GM13977 (cell line): ENCODE measurements at regions not wholly inside any gene's neighbourhood (a gene's known extent, or its start where the extent isn't known, plus 50 kb on each side); places are given as distances from the start of the nearest gene placed in this dataset.
"Not testable (repeated sequence)": the region's sequence is repeated elsewhere in the genome, so short reads cannot be mapped to it uniquely, and the experiment has no call there.

Experiments
- DNase-seq: peaks from one replicate; pipeline ENCODE4 v3.0.0; 2012; ENCODE audit warnings: low spot score
- in situ Hi-C: fragments of 300-500 bp; cut with MboI; formaldehyde crosslinking; loops from one replicate; pipeline ENCODE4 v1.12.0; 2022; ENCODE audit warnings: low sequenced_read_pairs, low pct_unique_long_range_greater_than_20kb, mixed read lengths, inconsistent platforms; ENCODE audit not compliant: unreplicated experiment
- TF ChIP-seq, protein P1 (sequence below): IDR thresholded peaks from 2 replicates; pipeline ENCODE4 v1.5.1; 2012; ENCODE audit warnings: mild to moderate bottlenecking, control low read depth; ENCODE audit not compliant: insufficient read depth; ENCODE audit errors: extremely low read depth, missing control alignments

DNA sequence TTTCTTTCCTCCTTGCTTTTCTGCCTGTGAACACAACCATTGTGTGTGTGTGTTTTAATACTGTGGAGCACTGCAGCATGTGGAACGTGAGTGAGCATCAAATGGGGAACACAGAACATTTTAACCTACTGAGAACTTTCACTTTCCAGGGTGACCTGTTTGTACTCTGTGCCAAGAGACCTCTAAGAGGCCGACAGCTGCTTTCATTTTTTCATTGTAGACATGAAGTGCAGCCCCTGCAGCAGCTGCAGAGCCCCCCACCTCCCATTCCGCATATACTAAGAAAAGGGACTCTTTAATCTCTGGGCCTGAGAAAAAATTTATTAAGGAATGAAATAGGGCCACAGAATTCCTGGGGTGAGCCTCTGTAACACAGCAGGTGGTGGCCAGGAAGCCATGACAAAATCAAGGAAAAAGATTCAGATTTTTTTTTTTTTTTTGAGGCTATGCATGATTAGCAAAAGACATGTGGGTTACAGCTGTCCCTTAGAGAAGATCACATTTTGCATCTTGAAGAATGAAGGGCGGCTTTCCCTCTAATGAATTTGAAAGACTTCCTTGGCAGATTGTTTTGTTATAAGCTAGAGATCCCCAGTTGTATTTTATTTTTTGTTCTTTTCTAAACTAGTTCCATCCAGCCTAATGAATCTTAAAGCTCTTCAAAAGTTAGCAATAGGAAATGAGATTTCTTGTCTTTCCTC lies 503.4 kb downstream of the CD109 start:
- in situ Hi-C loops: no loop called here
- no peak for DNase-seq
- TF ChIP-seq, protein P1, sequence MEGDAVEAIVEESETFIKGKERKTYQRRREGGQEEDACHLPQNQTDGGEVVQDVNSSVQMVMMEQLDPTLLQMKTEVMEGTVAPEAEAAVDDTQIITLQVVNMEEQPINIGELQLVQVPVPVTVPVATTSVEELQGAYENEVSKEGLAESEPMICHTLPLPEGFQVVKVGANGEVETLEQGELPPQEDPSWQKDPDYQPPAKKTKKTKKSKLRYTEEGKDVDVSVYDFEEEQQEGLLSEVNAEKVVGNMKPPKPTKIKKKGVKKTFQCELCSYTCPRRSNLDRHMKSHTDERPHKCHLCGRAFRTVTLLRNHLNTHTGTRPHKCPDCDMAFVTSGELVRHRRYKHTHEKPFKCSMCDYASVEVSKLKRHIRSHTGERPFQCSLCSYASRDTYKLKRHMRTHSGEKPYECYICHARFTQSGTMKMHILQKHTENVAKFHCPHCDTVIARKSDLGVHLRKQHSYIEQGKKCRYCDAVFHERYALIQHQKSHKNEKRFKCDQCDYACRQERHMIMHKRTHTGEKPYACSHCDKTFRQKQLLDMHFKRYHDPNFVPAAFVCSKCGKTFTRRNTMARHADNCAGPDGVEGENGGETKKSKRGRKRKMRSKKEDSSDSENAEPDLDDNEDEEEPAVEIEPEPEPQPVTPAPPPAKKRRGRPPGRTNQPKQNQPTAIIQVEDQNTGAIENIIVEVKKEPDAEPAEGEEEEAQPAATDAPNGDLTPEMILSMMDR: no peak

DNA sequence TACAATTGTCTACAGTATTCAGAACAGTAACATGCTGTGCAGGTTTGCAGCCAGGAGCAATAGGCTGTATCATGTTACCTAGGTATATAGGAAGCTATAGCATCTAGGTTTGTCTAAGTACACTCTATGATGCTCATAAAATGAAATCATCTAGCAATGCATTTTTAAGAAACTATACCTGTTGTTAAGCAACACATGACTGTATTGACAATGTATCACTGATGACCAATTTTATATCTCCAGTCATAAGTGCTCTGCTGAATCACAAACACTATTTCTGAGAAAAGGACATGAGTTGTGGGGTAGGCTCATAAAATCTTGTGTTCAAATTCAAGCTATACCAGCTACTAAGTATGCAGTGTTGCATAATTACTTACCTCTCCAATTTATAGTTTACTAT lies 501.3 kb downstream of the CD109 start:
- in situ Hi-C loops: no loop called here

DNA sequence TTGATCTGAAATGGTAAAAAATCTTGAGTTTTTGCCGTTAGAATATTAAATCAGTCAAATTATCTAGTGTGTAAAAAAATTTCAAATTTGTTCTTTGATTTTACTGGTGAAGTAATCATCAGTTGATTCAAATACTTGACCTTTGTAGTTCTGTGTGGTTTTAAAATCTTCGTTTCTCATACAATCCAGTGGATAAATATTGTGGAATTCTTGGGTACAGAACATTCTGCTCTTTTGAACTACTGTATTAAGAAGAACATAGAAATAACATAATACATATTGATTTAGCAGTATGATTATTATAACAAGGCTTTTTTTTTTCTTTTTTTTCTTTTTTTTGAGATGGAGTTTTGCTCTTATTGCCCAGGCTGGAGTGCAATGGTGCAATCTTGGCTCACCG lies 491.8 kb downstream of the CD109 start:
- TF ChIP-seq, protein P1: no peak
- in situ Hi-C loops: no loop called here
- no peak for DNase-seq

More for the DNA sequence above, 501.3 kb downstream of the CD109 start:
- TF ChIP-seq, protein P1: no peak
- no peak for DNase-seq

DNA sequence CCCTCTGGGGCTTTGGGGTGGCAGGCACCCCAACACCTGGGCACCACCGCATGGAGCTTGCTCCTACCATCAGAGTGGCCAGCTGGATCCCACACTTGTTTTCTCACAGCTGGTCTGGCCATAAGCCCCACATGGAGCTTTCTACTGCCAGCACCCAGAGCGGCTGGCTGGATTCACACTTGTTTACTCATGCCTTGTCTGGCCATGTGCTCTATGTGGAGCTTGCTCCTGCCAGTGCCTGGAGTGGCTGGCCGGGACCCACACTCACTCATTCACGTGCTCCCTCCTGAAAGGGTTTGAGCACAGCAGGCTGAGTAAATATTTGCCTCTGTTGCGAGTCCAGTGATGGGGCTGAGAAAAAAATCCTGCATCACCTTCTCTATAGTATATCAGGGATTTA lies 487.0 kb downstream of the CD109 start:
- TF ChIP-seq, protein P1: no peak
- in situ Hi-C loops: no loop called here
- DNase-seq: no peak

DNA sequence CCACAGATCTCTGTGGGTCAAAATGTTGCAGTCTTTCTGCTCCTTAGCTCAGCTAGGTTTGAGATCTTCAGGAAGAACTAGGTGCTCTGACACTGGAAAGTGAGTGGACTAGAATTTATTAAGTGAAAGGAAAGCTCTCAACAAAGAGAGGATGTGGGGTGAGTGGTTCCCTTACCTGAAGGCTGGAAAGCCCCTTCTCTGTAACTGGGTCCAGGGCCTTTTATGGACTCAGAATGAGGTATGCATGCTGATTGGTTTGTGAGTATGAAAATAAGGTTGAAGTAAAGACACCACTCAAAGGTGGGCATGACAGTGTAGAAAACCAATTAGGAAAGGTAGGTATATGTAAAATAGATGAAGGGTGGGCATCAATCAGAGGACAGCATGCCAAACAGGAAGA lies 485.5 kb downstream of the CD109 start:
- DNase-seq: no peak
- TF ChIP-seq, protein P1: no peak
- in situ Hi-C loops: no loop called here

DNA sequence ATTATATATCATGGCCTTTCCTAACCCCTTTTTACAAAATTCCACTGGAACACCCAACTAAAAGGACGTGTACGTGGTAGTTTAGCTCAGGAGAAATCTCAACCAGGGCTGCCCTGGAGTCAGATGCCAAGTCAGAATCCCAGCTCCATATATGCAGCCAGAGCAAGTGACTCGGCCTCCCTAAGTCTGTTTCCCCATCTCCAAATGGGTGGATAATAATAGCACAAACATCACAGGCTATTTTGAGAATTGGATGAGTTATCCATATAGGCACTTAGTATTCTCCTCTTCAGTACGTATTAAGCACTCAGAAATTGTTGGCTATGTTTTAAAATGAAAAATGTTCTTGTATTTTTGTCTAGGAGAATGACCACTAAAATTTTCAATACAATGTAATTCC lies 481.5 kb downstream of the CD109 start:
- in situ Hi-C loops: no loop called here
- DNase-seq: no peak
- TF ChIP-seq, protein P1: no peak

DNA sequence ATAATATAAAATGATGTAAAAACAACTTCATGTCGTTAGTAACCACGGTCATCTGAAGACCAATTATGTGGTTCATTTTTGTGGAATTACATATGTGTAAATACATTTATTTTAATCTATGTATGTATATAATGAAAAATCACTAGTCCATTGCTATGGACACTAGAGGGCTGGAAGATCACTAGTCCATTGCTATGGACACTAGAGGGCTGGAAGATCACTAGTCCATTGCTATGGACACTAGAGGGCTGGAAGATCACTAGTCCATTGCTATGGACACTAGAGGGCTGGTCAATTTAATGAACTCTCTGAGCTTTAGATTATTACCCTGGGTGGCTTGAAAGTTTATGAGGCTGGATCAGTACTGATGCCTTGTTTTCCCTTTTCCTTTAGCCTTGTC lies 474.5 kb downstream of the CD109 start:
- DNase-seq, in situ Hi-C loops: not testable (repeated sequence)
